Gastroesophageal sphincter (tissue), 3 donors: ENCODE measurements at regions not wholly inside any gene's neighbourhood (a gene's known extent, or its start where the extent isn't known, plus 50 kb on each side); places are given as distances from the start of the nearest gene placed in this dataset.

Experiments
- EP300 ChIP-seq: sonication (generic); formaldehyde crosslinking; IDR thresholded peaks from one replicate; pipeline ENCODE4 v1.6.1; 2017; ENCODE audit warnings: antibody characterized with exemption, mild to moderate bottlenecking
- POLR2A ChIP-seq, 2 donors: fragments of 450-650 bp; IDR thresholded peaks; one replicate each; pipeline ENCODE4 v1.6.1; 2017; ENCODE audit warnings: antibody characterized with exemption in 2 of 2, mild to moderate bottlenecking in 2 of 2, moderate library complexity in 1 of 2
- TF ChIP-seq, protein P1 (sequence below), 4 experiments: fragments of 200-600 bp in 2 of 4; fragments of 450-650 bp in 2 of 4; sonication (generic) in 1 of 4; IDR thresholded peaks; one replicate each; pipeline ENCODE4 v1.5.1; 2017 to 2019; ENCODE audit warnings: antibody characterized with exemption in 4 of 4, mild to moderate bottlenecking in 2 of 4, moderate library complexity in 2 of 4

DNA sequence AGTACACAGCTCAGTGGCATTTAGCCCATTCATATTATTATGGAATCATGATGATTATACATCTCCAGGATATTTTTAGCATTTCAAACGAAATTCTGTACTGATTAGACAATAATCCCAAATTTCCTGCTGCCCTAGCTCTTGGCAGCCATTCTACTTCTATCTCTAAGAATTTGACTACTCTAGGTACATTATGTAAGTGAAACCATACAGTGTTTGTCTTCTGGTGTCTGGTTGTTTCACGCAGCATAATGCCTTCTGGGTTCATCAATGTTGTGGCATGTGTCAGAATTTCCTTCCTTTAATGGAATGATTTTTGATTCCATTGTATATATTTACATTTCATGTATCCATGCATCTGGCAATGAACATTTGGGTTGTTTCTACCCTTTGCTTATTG, 517.7 kb downstream of the ETS1 start:
- TF ChIP-seq, protein P1, sequence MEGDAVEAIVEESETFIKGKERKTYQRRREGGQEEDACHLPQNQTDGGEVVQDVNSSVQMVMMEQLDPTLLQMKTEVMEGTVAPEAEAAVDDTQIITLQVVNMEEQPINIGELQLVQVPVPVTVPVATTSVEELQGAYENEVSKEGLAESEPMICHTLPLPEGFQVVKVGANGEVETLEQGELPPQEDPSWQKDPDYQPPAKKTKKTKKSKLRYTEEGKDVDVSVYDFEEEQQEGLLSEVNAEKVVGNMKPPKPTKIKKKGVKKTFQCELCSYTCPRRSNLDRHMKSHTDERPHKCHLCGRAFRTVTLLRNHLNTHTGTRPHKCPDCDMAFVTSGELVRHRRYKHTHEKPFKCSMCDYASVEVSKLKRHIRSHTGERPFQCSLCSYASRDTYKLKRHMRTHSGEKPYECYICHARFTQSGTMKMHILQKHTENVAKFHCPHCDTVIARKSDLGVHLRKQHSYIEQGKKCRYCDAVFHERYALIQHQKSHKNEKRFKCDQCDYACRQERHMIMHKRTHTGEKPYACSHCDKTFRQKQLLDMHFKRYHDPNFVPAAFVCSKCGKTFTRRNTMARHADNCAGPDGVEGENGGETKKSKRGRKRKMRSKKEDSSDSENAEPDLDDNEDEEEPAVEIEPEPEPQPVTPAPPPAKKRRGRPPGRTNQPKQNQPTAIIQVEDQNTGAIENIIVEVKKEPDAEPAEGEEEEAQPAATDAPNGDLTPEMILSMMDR (IDR thresholded peaks at IDR 0.05), result no peak
- no peak for TF ChIP-seq POLR2A (IDR thresholded peaks at IDR 0.05)
- TF ChIP-seq EP300, result no peak
